ENCODE measurements at regions not wholly inside any gene's neighbourhood (a gene's known extent, or its start where the extent isn't known, plus 50 kb on each side); places are given as distances from the start of the nearest gene placed in this dataset.

DNA sequence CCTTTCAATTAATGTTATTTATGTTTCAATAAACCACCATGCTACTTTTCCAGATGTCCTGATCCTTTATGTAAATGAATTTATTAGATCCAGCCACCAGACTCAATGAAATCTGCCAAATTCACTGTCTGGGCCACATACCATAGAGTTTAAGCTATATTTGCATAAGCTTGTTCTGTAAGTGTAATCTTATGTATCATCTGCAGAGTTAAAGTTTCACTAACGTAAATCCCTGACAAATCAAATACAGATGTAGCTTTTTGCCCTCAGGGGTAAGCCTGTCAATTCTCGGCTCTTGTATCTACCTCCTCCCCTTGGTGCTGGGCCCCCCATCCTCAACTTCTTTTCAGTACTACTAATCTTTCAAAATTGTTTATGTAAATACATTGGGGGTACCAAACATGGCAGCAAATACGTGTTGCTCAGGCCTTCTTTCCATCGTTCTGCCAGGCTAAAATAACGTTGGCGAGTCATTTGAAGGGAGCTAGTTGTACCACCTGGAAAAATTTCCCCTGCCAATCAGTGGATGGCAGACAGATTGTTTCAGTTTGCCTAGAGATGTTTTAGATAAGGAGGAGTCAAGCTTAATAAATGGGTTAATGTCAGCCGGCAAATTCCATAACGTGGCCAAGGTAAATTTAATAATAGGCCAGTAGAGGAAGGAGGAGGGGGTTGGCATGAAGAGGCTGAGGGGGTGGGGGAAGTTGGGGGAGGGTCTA lies 79.6 kb downstream of the RPS12 start (continued):
- TF ChIP-seq, protein P1, sequence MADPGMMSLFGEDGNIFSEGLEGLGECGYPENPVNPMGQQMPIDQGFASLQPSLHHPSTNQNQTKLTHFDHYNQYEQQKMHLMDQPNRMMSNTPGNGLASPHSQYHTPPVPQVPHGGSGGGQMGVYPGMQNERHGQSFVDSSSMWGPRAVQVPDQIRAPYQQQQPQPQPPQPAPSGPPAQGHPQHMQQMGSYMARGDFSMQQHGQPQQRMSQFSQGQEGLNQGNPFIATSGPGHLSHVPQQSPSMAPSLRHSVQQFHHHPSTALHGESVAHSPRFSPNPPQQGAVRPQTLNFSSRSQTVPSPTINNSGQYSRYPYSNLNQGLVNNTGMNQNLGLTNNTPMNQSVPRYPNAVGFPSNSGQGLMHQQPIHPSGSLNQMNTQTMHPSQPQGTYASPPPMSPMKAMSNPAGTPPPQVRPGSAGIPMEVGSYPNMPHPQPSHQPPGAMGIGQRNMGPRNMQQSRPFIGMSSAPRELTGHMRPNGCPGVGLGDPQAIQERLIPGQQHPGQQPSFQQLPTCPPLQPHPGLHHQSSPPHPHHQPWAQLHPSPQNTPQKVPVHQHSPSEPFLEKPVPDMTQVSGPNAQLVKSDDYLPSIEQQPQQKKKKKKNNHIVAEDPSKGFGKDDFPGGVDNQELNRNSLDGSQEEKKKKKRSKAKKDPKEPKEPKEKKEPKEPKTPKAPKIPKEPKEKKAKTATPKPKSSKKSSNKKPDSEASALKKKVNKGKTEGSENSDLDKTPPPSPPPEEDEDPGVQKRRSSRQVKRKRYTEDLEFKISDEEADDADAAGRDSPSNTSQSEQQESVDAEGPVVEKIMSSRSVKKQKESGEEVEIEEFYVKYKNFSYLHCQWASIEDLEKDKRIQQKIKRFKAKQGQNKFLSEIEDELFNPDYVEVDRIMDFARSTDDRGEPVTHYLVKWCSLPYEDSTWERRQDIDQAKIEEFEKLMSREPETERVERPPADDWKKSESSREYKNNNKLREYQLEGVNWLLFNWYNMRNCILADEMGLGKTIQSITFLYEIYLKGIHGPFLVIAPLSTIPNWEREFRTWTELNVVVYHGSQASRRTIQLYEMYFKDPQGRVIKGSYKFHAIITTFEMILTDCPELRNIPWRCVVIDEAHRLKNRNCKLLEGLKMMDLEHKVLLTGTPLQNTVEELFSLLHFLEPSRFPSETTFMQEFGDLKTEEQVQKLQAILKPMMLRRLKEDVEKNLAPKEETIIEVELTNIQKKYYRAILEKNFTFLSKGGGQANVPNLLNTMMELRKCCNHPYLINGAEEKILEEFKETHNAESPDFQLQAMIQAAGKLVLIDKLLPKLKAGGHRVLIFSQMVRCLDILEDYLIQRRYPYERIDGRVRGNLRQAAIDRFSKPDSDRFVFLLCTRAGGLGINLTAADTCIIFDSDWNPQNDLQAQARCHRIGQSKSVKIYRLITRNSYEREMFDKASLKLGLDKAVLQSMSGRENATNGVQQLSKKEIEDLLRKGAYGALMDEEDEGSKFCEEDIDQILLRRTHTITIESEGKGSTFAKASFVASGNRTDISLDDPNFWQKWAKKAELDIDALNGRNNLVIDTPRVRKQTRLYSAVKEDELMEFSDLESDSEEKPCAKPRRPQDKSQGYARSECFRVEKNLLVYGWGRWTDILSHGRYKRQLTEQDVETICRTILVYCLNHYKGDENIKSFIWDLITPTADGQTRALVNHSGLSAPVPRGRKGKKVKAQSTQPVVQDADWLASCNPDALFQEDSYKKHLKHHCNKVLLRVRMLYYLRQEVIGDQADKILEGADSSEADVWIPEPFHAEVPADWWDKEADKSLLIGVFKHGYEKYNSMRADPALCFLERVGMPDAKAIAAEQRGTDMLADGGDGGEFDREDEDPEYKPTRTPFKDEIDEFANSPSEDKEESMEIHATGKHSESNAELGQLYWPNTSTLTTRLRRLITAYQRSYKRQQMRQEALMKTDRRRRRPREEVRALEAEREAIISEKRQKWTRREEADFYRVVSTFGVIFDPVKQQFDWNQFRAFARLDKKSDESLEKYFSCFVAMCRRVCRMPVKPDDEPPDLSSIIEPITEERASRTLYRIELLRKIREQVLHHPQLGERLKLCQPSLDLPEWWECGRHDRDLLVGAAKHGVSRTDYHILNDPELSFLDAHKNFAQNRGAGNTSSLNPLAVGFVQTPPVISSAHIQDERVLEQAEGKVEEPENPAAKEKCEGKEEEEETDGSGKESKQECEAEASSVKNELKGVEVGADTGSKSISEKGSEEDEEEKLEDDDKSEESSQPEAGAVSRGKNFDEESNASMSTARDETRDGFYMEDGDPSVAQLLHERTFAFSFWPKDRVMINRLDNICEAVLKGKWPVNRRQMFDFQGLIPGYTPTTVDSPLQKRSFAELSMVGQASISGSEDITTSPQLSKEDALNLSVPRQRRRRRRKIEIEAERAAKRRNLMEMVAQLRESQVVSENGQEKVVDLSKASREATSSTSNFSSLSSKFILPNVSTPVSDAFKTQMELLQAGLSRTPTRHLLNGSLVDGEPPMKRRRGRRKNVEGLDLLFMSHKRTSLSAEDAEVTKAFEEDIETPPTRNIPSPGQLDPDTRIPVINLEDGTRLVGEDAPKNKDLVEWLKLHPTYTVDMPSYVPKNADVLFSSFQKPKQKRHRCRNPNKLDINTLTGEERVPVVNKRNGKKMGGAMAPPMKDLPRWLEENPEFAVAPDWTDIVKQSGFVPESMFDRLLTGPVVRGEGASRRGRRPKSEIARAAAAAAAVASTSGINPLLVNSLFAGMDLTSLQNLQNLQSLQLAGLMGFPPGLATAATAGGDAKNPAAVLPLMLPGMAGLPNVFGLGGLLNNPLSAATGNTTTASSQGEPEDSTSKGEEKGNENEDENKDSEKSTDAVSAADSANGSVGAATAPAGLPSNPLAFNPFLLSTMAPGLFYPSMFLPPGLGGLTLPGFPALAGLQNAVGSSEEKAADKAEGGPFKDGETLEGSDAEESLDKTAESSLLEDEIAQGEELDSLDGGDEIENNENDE (IDR thresholded peaks at IDR 0.05; ENCODE audit: insufficient replicate concordance, low read length): no peak
- no peak for TF ChIP-seq PHF8 (conservative IDR thresholded peaks at IDR 0.05; ENCODE audit: low read depth, low read length)
- no peak for TF ChIP-seq EP300 (IDR thresholded peaks at IDR 0.05; ENCODE audit: borderline replicate concordance in 1 of 2, low read depth in 2 of 2, low read length in 2 of 2)
- no peak for TF ChIP-seq CEBPB (IDR thresholded peaks at IDR 0.05; ENCODE audit: low read depth, low read length)
- TF ChIP-seq CHD1 (IDR thresholded peaks at IDR 0.05; ENCODE audit: low read depth, low read length): no peak
- TF ChIP-seq TAF7 (optimal IDR thresholded peaks at IDR 0.05; ENCODE audit: borderline replicate concordance, low read depth, low read length): no peak
- no peak for TF ChIP-seq TEAD4 (IDR thresholded peaks at IDR 0.05; ENCODE audit: low read depth, low read length)
- TF ChIP-seq POLR2A (IDR thresholded peaks at IDR 0.05; ENCODE audit: control extremely low read depth in 1 of 2, low read depth in 2 of 2, low read length in 2 of 2): no peak
- TF ChIP-seq, protein P2, sequence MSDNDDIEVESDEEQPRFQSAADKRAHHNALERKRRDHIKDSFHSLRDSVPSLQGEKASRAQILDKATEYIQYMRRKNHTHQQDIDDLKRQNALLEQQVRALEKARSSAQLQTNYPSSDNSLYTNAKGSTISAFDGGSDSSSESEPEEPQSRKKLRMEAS (IDR thresholded peaks at IDR 0.05): no peak
- no peak for TF ChIP-seq SUZ12 (IDR thresholded peaks at IDR 0.05; ENCODE audit: low read length)
- TF ChIP-seq SP2 (IDR thresholded peaks at IDR 0.05; ENCODE audit: low read length): no peak

Data from H1 (cell line).